Lower lobe of right lung (tissue), 2 donors: ENCODE measurements at regions not wholly inside any gene's neighbourhood (a gene's known extent, or its start where the extent isn't known, plus 50 kb on each side); places are given as distances from the start of the nearest gene placed in this dataset.

Experiments
- ATAC-seq, 2 donors: fragments of 200-7000 bp; cut with Tn5 transposase; one replicate each; pipeline ENCODE4 v1.9.1; 2020 to 2022; ENCODE audit warnings: mild to moderate bottlenecking in 2 of 2, moderate library complexity in 2 of 2
- DNase-seq: peaks from one replicate; pipeline ENCODE4 v3.0.0-alpha.2; 2020
- H3K27ac ChIP-seq: fragments of 200-600 bp; one replicate; pipeline ENCODE4 v1.8.0; 2022
- H3K27me3 ChIP-seq: fragments of 200-600 bp; one replicate; pipeline ENCODE4 v1.8.0; 2022; ENCODE audit warnings: low read depth
- H3K36me3 ChIP-seq: fragments of 200-600 bp; one replicate; pipeline ENCODE4 v1.8.0; 2022; ENCODE audit warnings: mild to moderate bottlenecking
- H3K4me1 ChIP-seq: fragments of 200-600 bp; one replicate; pipeline ENCODE4 v1.8.0; 2022
- H3K4me3 ChIP-seq: fragments of 200-600 bp; one replicate; pipeline ENCODE4 v1.8.0; 2022; ENCODE audit warnings: mild to moderate bottlenecking
- H3K9me3 ChIP-seq: fragments of 200-600 bp; one replicate; pipeline ENCODE4 v1.8.0; 2022
- intact Hi-C: fragments of 100-400 bp; cut with DNase I; formaldehyde crosslinking; loops from one replicate; pipeline ENCODE4 v1.11.0; 2022
- TF ChIP-seq, protein P1 (sequence below): fragments of 200-600 bp; IDR thresholded peaks from one replicate; pipeline ENCODE4 v1.8.0; 2022; ENCODE audit warnings: antibody characterized with exemption, mild to moderate bottlenecking
- donor health status: DM: no; HTN: yes; CAD: no; lungs with severe emphysema.

GRCh38 chr10:17518338-17518737, 63.9 kb upstream of the ST8SIA6 start:
- H3K4me3 ChIP-seq = no peak overlapping the region
- ATAC-seq (no peak), DNase-seq (no peak)
- no peak overlapping the region for H3K27ac ChIP-seq
- intact Hi-C loops = no loop called here
- H3K9me3 ChIP-seq = no peaks in the 10 kb centered on the region
- H3K4me1 ChIP-seq = no peaks in the 10 kb centered on the region
- no peaks in the 10 kb centered on the region for H3K27me3 ChIP-seq
- TF ChIP-seq, protein P1, sequence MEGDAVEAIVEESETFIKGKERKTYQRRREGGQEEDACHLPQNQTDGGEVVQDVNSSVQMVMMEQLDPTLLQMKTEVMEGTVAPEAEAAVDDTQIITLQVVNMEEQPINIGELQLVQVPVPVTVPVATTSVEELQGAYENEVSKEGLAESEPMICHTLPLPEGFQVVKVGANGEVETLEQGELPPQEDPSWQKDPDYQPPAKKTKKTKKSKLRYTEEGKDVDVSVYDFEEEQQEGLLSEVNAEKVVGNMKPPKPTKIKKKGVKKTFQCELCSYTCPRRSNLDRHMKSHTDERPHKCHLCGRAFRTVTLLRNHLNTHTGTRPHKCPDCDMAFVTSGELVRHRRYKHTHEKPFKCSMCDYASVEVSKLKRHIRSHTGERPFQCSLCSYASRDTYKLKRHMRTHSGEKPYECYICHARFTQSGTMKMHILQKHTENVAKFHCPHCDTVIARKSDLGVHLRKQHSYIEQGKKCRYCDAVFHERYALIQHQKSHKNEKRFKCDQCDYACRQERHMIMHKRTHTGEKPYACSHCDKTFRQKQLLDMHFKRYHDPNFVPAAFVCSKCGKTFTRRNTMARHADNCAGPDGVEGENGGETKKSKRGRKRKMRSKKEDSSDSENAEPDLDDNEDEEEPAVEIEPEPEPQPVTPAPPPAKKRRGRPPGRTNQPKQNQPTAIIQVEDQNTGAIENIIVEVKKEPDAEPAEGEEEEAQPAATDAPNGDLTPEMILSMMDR = no peak
- H3K36me3 ChIP-seq = no peaks in the 10 kb centered on the region

DNA sequence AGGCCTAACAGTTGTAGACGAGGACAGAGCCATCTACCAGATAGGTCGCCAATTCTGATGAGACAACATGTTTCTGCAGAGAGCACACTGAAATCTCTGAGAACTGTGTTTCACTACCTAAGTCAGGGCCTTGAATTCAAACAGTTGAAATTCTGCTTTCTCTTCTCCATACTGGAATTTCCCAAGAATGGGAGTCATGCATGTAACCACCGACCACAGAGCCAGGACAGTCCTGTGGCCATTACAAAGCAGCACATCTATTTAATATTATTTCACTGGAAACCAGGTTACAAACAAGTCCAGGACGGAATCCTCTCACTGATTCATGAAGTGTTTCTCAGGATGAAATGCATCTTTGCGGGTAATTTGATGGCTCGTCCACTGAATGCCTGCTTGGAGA, 62.0 kb upstream of the ST8SIA6 start:
- no peak overlapping the region for H3K4me3 ChIP-seq

GRCh38 chr10:17512341-17513001, 58.1 kb upstream of the ST8SIA6 start:
- peak; percentile 35 to 54 for ATAC-seq

More for the DNA sequence above, 62.0 kb upstream of the ST8SIA6 start:
- no peaks in the 10 kb centered on the region for H3K9me3 ChIP-seq
- DNase-seq = no peak
- TF ChIP-seq, protein P1 = no peak
- peaks cover 9% of the 10 kb centered on the region for H3K4me1 ChIP-seq
- H3K27ac ChIP-seq = no peak overlapping the region
- no peaks in the 10 kb centered on the region for H3K27me3 ChIP-seq
- no peak for ATAC-seq
- intact Hi-C loops = no loop called here
- no peaks in the 10 kb centered on the region for H3K36me3 ChIP-seq

GRCh38 chr10:17510242-17510908, 56.0 kb upstream of the ST8SIA6 start:
- no peak for DNase-seq
- TF ChIP-seq, protein P1 = no peak
- peaks cover 17% of the 10 kb centered on the region for H3K4me1 ChIP-seq
- no peaks in the 10 kb centered on the region for H3K36me3 ChIP-seq
- no peaks in the 10 kb centered on the region for H3K27me3 ChIP-seq
- peak in 1 of 2 donors; percentile 37 for ATAC-seq
- H3K27ac ChIP-seq = no peak overlapping the region
- no peak overlapping the region for H3K4me3 ChIP-seq
- H3K9me3 ChIP-seq = no peaks in the 10 kb centered on the region
- intact Hi-C loops = no loop called here

More at GRCh38 chr10:17512341-17513001, 58.1 kb upstream of the ST8SIA6 start:
- Histone ChIP-seq H3K27me3 (no peaks in the 10 kb centered on the region), H3K9me3 (no peaks in the 10 kb centered on the region), H3K27ac (no peak overlapping the region), H3K4me3 (no peak overlapping the region), H3K4me1 (peaks cover 14% of the 10 kb centered on the region), H3K36me3 (no peaks in the 10 kb centered on the region)
- intact Hi-C loops = no loop called here
- DNase-seq = no peak
- TF ChIP-seq, protein P1 = no peak

DNA sequence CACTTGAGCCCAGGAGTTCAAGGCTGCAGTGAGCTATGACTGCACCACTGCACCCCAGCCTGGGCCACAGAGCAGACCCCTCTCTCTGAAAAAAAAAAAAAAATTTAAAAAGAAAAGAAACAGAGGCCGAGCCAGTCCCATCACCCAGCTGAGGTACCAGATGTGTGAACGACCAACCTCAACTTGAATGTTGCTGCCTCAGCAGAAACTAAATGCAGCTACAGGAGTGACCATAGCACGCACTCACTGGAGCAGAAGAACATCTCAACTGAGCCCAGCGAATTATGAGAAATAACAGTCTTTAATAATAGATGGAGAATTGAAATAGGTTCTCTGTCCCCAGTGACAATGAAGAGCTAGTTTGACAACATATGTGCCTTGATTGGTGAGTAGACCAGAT, 53.1 kb upstream of the ST8SIA6 start:
- Histone ChIP-seq H3K27ac (no peak overlapping the region), H3K36me3 (no peaks in the 10 kb centered on the region), H3K4me1 (peaks cover 11% of the 10 kb centered on the region), H3K9me3 (no peaks in the 10 kb centered on the region), H3K4me3 (no peak overlapping the region), H3K27me3 (no peaks in the 10 kb centered on the region)
- DNase-seq = no peak
- intact Hi-C loops = no loop called here
- ATAC-seq = no peak
- TF ChIP-seq, protein P1 = no peak
